IMR-90 (cell line): ENCODE measurements at regions not wholly inside any gene's neighbourhood (a gene's known extent, or its start where the extent isn't known, plus 50 kb on each side); places are given as distances from the start of the nearest gene placed in this dataset.

Experiments
- ATAC-seq: fragments of 200-7000 bp; cut with Tn5 transposase; 2 replicates; pipeline ENCODE4 v1.9.1; 2020; ENCODE audit warnings: low read depth, mild to moderate bottlenecking, moderate library complexity
- BruUV-seq: library from RNA; stranded (reverse); fragments of 400-500 nt; replicated peaks from 2 replicates; lab custom pipeline; 2021; lab: Mats Ljungman, UMichigan
- CTCF ChIA-PET: fragments of 300-600 bp; formaldehyde crosslinking; extraction: SDS; loops from one replicate; lab custom pipeline; 2021; ENCODE audit warnings: antibody characterized with exemption; lab: Yijun Ruan, JAX
- POLR2A ChIA-PET: fragments of 300-600 bp; sonication (Branson Sonifier 250); formaldehyde crosslinking; loops from one replicate; lab custom pipeline; 2022; ENCODE audit warnings: antibody characterized with exemption; ENCODE audit not compliant: unreplicated experiment; lab: Charles Lee
- DNase-seq: peaks from one replicate; pipeline ENCODE4 v3.0.0; 2013
- H2AFZ ChIP-seq: replicated peaks from 2 replicates; pipeline ENCODE3; 2013; ENCODE audit warnings: low read length, mild to moderate bottlenecking; ENCODE audit not compliant: poor library complexity
- H2AK5ac ChIP-seq: 2 replicates; pipeline ENCODE4 v1.6.1; 2013; ENCODE audit warnings: low read depth, low read length, inconsistent platforms
- H2AK9ac ChIP-seq: replicated peaks from 2 replicates; pipeline ENCODE3; 2013; ENCODE audit warnings: mild to moderate bottlenecking, low read depth, low read length, moderate library complexity; ENCODE audit not compliant: poor library complexity
- H2BK120ac ChIP-seq: 2 replicates; pipeline ENCODE4 v1.6.1; 2013; ENCODE audit warnings: low read depth, low read length, inconsistent platforms
- H2BK15ac ChIP-seq: 3 replicates; pipeline ENCODE4 v1.6.1; 2013; ENCODE audit warnings: low read depth, low read length, inconsistent platforms
- H2BK20ac ChIP-seq: 2 replicates; pipeline ENCODE4 v1.6.1; 2013; ENCODE audit warnings: low read depth, mild to moderate bottlenecking, inconsistent platforms, low read length, moderate library complexity
- H2BK5ac ChIP-seq: 2 replicates; pipeline ENCODE4 v1.6.1; 2013; ENCODE audit warnings: mild to moderate bottlenecking, low read depth, low read length, inconsistent platforms; ENCODE audit not compliant: poor library complexity, severe bottlenecking
- H3K14ac ChIP-seq: replicated peaks from 2 replicates; pipeline ENCODE4 v1.6.1; 2013; ENCODE audit warnings: low read depth, low read length, inconsistent platforms
- H3K18ac ChIP-seq: 2 replicates; pipeline ENCODE4 v1.6.1; 2013; ENCODE audit warnings: low read depth, low read length, control low read depth
- H3K23ac ChIP-seq: 2 replicates; pipeline ENCODE4 v1.6.1; 2013; ENCODE audit warnings: low read depth, low read length, inconsistent platforms
- H3K27ac ChIP-seq: 2 replicates; pipeline ENCODE4 v1.5.1; 2013; ENCODE audit warnings: mild to moderate bottlenecking, control low read depth, low read length; ENCODE audit not compliant: insufficient read depth
- H3K27me3 ChIP-seq: 2 replicates; pipeline ENCODE4 v1.6.1; 2013; ENCODE audit warnings: low read length; ENCODE audit not compliant: control insufficient read depth, insufficient read depth
- H3K36me3 ChIP-seq: 2 replicates; pipeline ENCODE4 v1.6.1; 2013; ENCODE audit warnings: low read length, mixed read lengths; ENCODE audit not compliant: control insufficient read depth, insufficient read depth
- H3K4ac ChIP-seq: 2 replicates; pipeline ENCODE4 v1.6.1; 2013; ENCODE audit warnings: low read depth, low read length, inconsistent platforms
- H3K4me1 ChIP-seq: 2 replicates; pipeline ENCODE4 v1.6.1; 2013; ENCODE audit warnings: low read length, mixed read lengths; ENCODE audit not compliant: control insufficient read depth, insufficient read depth
- H3K4me2 ChIP-seq: 2 replicates; pipeline ENCODE4 v1.6.1; 2013; ENCODE audit warnings: low read depth, mild to moderate bottlenecking, control low read depth, low read length, moderate library complexity
- H3K4me3 ChIP-seq: 2 replicates; pipeline ENCODE4 v1.5.1; 2013; ENCODE audit warnings: low read depth, mild to moderate bottlenecking, control low read depth, low read length, moderate library complexity; ENCODE audit not compliant: insufficient read depth
- H3K56ac ChIP-seq: 2 replicates; pipeline ENCODE4 v1.6.1; 2013; ENCODE audit warnings: low read length, inconsistent platforms; ENCODE audit not compliant: insufficient read depth; ENCODE audit errors: extremely low read depth
- H3K79me1 ChIP-seq, 2 experiments: 2 replicates each; pipeline ENCODE4 v1.6.1; 2013; ENCODE audit warnings: low read length in 2 of 2, inconsistent platforms in 1 of 2, low read depth in 1 of 2
- H3K9ac ChIP-seq: 2 replicates; pipeline ENCODE4 v1.6.1; 2013; ENCODE audit warnings: low read depth, low read length, control low read depth
- H3K9me1 ChIP-seq: 2 replicates; pipeline ENCODE4 v1.6.1; 2013; ENCODE audit warnings: low read length, inconsistent platforms; ENCODE audit not compliant: insufficient read depth
- H3K9me3 ChIP-seq: 2 replicates; pipeline ENCODE4 v1.6.1; 2013; ENCODE audit warnings: low read length; ENCODE audit not compliant: control insufficient read depth, insufficient read depth
- H4K20me1 ChIP-seq: 2 replicates; pipeline ENCODE4 v1.6.1; 2013; ENCODE audit warnings: low read length, inconsistent platforms; ENCODE audit not compliant: insufficient read depth
- H4K5ac ChIP-seq: 2 replicates; pipeline ENCODE4 v1.6.1; 2013; ENCODE audit warnings: mild to moderate bottlenecking, low read depth, low read length, control low read depth
- H4K8ac ChIP-seq, 2 experiments: 2 replicates each; pipeline ENCODE4 v1.6.1; 2013; ENCODE audit warnings: low read depth in 2 of 2, low read length in 2 of 2, control low read depth in 1 of 2, inconsistent platforms in 1 of 2
- H4K91ac ChIP-seq: 2 replicates; pipeline ENCODE4 v1.6.1; 2013; ENCODE audit warnings: low read depth, low read length, inconsistent platforms; ENCODE audit not compliant: insufficient read depth
- BHLHE40 ChIP-seq: fragments of 150-350 bp; IDR thresholded peaks from 2 replicates; pipeline ENCODE4 v1.6.1; 2016; ENCODE audit warnings: mild to moderate bottlenecking, low read depth, low read length
- CEBPB ChIP-seq: IDR thresholded peaks from 2 replicates; pipeline ENCODE4 v1.6.1; 2012; ENCODE audit warnings: low read depth, low read length, improper control_type of control experiment
- CHD1 ChIP-seq: IDR thresholded peaks from 2 replicates; pipeline ENCODE4 v1.6.1; 2012; ENCODE audit warnings: low read depth, low read length, improper control_type of control experiment
- ELK1 ChIP-seq: fragments of 150-350 bp; IDR thresholded peaks from 2 replicates; pipeline ENCODE4 v1.6.1; 2016; ENCODE audit warnings: low read depth, mild to moderate bottlenecking, low read length, moderate library complexity, borderline replicate concordance
- MAFK ChIP-seq: IDR thresholded peaks from 2 replicates; pipeline ENCODE4 v1.6.1; 2012; ENCODE audit warnings: low read depth, low read length, improper control_type of control experiment
- MAZ ChIP-seq: IDR thresholded peaks from 2 replicates; pipeline ENCODE4 v1.6.1; 2012; ENCODE audit warnings: low read depth, mild to moderate bottlenecking, low read length, improper control_type of control experiment, moderate library complexity, borderline replicate concordance
- MXI1 ChIP-seq: IDR thresholded peaks from 2 replicates; pipeline ENCODE4 v1.6.1; 2012; ENCODE audit warnings: low read depth, mild to moderate bottlenecking, low read length, moderate library complexity, borderline replicate concordance
- NFE2L2 ChIP-seq: fragments of 150-350 bp; IDR thresholded peaks from 2 replicates; pipeline ENCODE4 v1.6.1; 2016; ENCODE audit warnings: low read depth, mild to moderate bottlenecking, low read length
- POLR2A ChIP-seq: IDR thresholded peaks from 2 replicates; pipeline ENCODE4 v1.6.1; 2012; ENCODE audit warnings: mild to moderate bottlenecking, low read depth, low read length
- RCOR1 ChIP-seq: IDR thresholded peaks from 2 replicates; pipeline ENCODE4 v1.6.1; 2012; ENCODE audit warnings: mild to moderate bottlenecking, low read length, improper control_type of control experiment; ENCODE audit not compliant: insufficient replicate concordance
- RFX5 ChIP-seq: IDR thresholded peaks from 2 replicates; pipeline ENCODE4 v1.8.0; 2012; ENCODE audit warnings: low read depth, mild to moderate bottlenecking, low read length, moderate library complexity
- SMC3 ChIP-seq: fragments of 150-350 bp; IDR thresholded peaks from 2 replicates; pipeline ENCODE4 v1.6.1; 2016; ENCODE audit warnings: low read depth, mild to moderate bottlenecking, antibody characterized with exemption, low read length, moderate library complexity
- USF2 ChIP-seq: fragments of 150-350 bp; IDR thresholded peaks from 2 replicates; pipeline ENCODE4 v1.6.1; 2017; ENCODE audit warnings: mild to moderate bottlenecking, antibody characterized with exemption, low read length, low read depth
- WGBS, 2 experiments: methylation state at CpG; one replicate each; pipeline versions ENCODE4 v1.1.5 to v1.1.7; 2013; ENCODE audit warnings: missing lambda C conversion rate in 2 of 2; ENCODE audit not compliant: insufficient read length in 1 of 2; ENCODE audit errors: extremely low coverage in 2 of 2; 5-methylcytosine and 5-hydroxymethylcytosine counted together
- dilution Hi-C: fragments of 300-500 bp; cut with HindIII; formaldehyde crosslinking; loops from one replicate; pipeline ENCODE4 v1.14.3; 2018; ENCODE audit warnings: low sequenced_read_pairs; ENCODE audit not compliant: unreplicated experiment
- in situ Hi-C: fragments of 300-500 bp; cut with MboI; formaldehyde crosslinking; loops from 3 replicates; pipeline ENCODE4 v1.14.3; 2019; ENCODE audit warnings: low sequenced_read_pairs, inconsistent platforms, mixed read lengths
- intact Hi-C: fragments of 100-400 bp; cut with micrococcal nuclease; formaldehyde crosslinking; loops from 2 replicates; pipeline ENCODE4 v1.10.0; 2022

DNA sequence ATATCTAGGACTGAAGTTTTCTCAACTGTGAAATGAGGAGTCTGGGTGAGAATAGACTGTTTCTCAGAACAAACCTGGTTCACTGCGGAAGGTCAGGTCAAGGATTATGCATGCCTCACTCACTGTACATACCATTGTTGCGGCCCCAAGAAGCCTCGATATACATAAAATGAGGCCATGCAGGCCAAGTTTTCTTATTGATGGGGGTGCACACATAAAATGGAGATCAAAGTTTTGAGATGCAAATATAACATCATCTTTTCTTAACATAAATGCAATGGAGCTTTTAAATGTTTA, 1366.1 kb upstream of the CELF4 start:
- H4K20me1 ChIP-seq = no peaks in the 10 kb centered on the region
- in situ Hi-C loops (no loop called here), intact Hi-C loops (no loop called here), dilution Hi-C loops (no loop called here)
- DNase-seq (no peak), ATAC-seq (no peak)
- no peak overlapping the region for H3K14ac ChIP-seq
- no peak overlapping the region for H3K23ac ChIP-seq
- H3K4me2 ChIP-seq = no peak overlapping the region
- H4K91ac ChIP-seq = no peak overlapping the region
- H2AK9ac ChIP-seq = no peak overlapping the region
- H3K18ac ChIP-seq = no peak overlapping the region
- no peak overlapping the region for H2BK20ac ChIP-seq
- no peaks in the 10 kb centered on the region for H3K9me1 ChIP-seq
- no peaks in the 10 kb centered on the region for H3K36me3 ChIP-seq
- H2AK5ac ChIP-seq = no peak overlapping the region
- H3K4ac ChIP-seq = no peak overlapping the region
- peaks cover 2% of the 10 kb centered on the region; the same call in 1 of the 2 replicates for H3K9me3 ChIP-seq
- WGBS, 2 experiments = no CpG with 5 or more reads among the region's 3 CpGs
- H4K8ac ChIP-seq = no peak overlapping the region
- no peak overlapping the region for H2AFZ ChIP-seq
- H3K4me3 ChIP-seq = no peak overlapping the region
- H3K56ac ChIP-seq = no peak overlapping the region
- no peak overlapping the region for H2BK120ac ChIP-seq
- TF ChIP-seq NFE2L2 (no peak), POLR2A (no peak), CEBPB (no peak), RFX5 (no peak), CHD1 (no peak), MXI1 (no peak), BHLHE40 (no peak), ELK1 (no peak), MAFK (no peak), USF2 (no peak), RCOR1 (no peak), MAZ (no peak), SMC3 (no peak)
- H2BK5ac ChIP-seq = no peak overlapping the region
- no peaks in the 10 kb centered on the region for H3K79me1 ChIP-seq
- no peak overlapping the region for H3K27ac ChIP-seq
- BruUV-seq = no TSS peak
- H3K9ac ChIP-seq = no peak overlapping the region
- no peak overlapping the region for H2BK15ac ChIP-seq
- no peaks in the 10 kb centered on the region for H3K4me1 ChIP-seq
- ChIA-PET POLR2A (no interaction called here), CTCF (no interaction called here)
- no peaks in the 10 kb centered on the region for H3K27me3 ChIP-seq
- H4K5ac ChIP-seq = no peak overlapping the region
